ENCODE measurements at regions not wholly inside any gene's neighbourhood (a gene's known extent, or its start where the extent isn't known, plus 50 kb on each side); places are given as distances from the start of the nearest gene placed in this dataset.
"Not testable (repeated sequence)": the region's sequence is repeated elsewhere in the genome, so short reads cannot be mapped to it uniquely, and the experiment has no call there.

GRCh38 chr12:59111851-59112250, 191.5 kb upstream of the LRIG3 start:
- Histone ChIP-seq H3K27me3 (ENCODE audit: insufficient read depth, low read length) (no peaks in the 10 kb centered on the region), H3K9me2 (ENCODE audit: low read depth, low read length) (no peaks in the 10 kb centered on the region), H3F3A (ENCODE audit: insufficient read depth, low read length) (no peaks in the 10 kb centered on the region), H3K4me1 (ENCODE audit: insufficient read depth, low read length, severe bottlenecking) (no peaks in the 10 kb centered on the region), H3K36me3 (ENCODE audit: insufficient read depth, low read length) (no peaks in the 10 kb centered on the region), H3K9ac (ENCODE audit: low read length) (no peak overlapping the region), H3K27ac (ENCODE audit: low read depth, low read length, poor library complexity, severe bottlenecking) (no peak overlapping the region), H3K4me3 (ENCODE audit: low read depth, low read length, poor library complexity, severe bottlenecking) (no peak overlapping the region), H4K20me1 (ENCODE audit: insufficient read depth, low read length) (no peaks in the 10 kb centered on the region), H3K79me2 (ENCODE audit: insufficient read depth, low read length) (no peaks in the 10 kb centered on the region), H3K4me2 (ENCODE audit: low read length) (no peak overlapping the region), H2AFZ (ENCODE audit: low read length) (no peak overlapping the region), H3K9me3 (ENCODE audit: low read length) (no peaks in the 10 kb centered on the region)
- TF ChIP-seq EZH2 (IDR thresholded peaks at IDR 0.05; ENCODE audit: borderline replicate concordance, low read length): no peak
- TF ChIP-seq CTCF (IDR thresholded peaks at IDR 0.05; ENCODE audit: low read length): no peak

- H4K20me1 ChIP-seq (ENCODE audit: insufficient read depth, low read length); H3K36me3 ChIP-seq (ENCODE audit: insufficient read depth, low read length); H3K79me2 ChIP-seq (ENCODE audit: insufficient read depth, low read length); H3K27ac ChIP-seq (ENCODE audit: low read depth, low read length, poor library complexity, severe bottlenecking); H3K9ac ChIP-seq (ENCODE audit: low read length); H3K4me1 ChIP-seq (ENCODE audit: insufficient read depth, low read length, severe bottlenecking); H3K4me3 ChIP-seq (ENCODE audit: low read depth, low read length, poor library complexity, severe bottlenecking); H3K4me2 ChIP-seq (ENCODE audit: low read length); H3F3A ChIP-seq (ENCODE audit: insufficient read depth, low read length); H3K9me2 ChIP-seq (ENCODE audit: low read depth, low read length); H3K9me3 ChIP-seq (ENCODE audit: low read length); H2AFZ ChIP-seq (ENCODE audit: low read length); H3K27me3 ChIP-seq (ENCODE audit: insufficient read depth, low read length): not testable (repeated sequence)
Observed at GRCh38 chr12:59108516-59108915, 188.2 kb upstream of the LRIG3 start.

GRCh38 chr12:59100585-59100984, 180.3 kb upstream of the LRIG3 start:
- TF ChIP-seq EZH2 (IDR thresholded peaks at IDR 0.05; ENCODE audit: borderline replicate concordance, low read length) (no peak), CTCF (IDR thresholded peaks at IDR 0.05; ENCODE audit: low read length) (no peak)
- H3K36me3 ChIP-seq (ENCODE audit: insufficient read depth, low read length): no peaks in the 10 kb centered on the region
- no peak overlapping the region for H3K4me3 ChIP-seq (ENCODE audit: low read depth, low read length, poor library complexity, severe bottlenecking)
- H3K9me3 ChIP-seq (ENCODE audit: low read length): no peaks in the 10 kb centered on the region
- H3K27ac ChIP-seq (ENCODE audit: low read depth, low read length, poor library complexity, severe bottlenecking): no peak overlapping the region
- no peaks in the 10 kb centered on the region for H3K27me3 ChIP-seq (ENCODE audit: insufficient read depth, low read length)
- H3K9ac ChIP-seq (ENCODE audit: low read length): no peak overlapping the region
- H3K4me2 ChIP-seq (ENCODE audit: low read length): no peak overlapping the region
- H3F3A ChIP-seq (ENCODE audit: insufficient read depth, low read length): no peaks in the 10 kb centered on the region
- H3K9me2 ChIP-seq (ENCODE audit: low read depth, low read length): no peaks in the 10 kb centered on the region
- no peaks in the 10 kb centered on the region for H3K79me2 ChIP-seq (ENCODE audit: insufficient read depth, low read length)
- no peak overlapping the region for H2AFZ ChIP-seq (ENCODE audit: low read length)
- H3K4me1 ChIP-seq (ENCODE audit: insufficient read depth, low read length, severe bottlenecking): no peaks in the 10 kb centered on the region
- no peaks in the 10 kb centered on the region for H4K20me1 ChIP-seq (ENCODE audit: insufficient read depth, low read length)

- no peaks in the 10 kb centered on the region for H3K9me3 ChIP-seq (ENCODE audit: low read length)
- no peak overlapping the region for H3K9ac ChIP-seq (ENCODE audit: low read length)
- no peaks in the 10 kb centered on the region for H3K9me2 ChIP-seq (ENCODE audit: low read depth, low read length)
- H3K4me2 ChIP-seq (ENCODE audit: low read length): no peak overlapping the region
- H3K4me3 ChIP-seq (ENCODE audit: low read depth, low read length, poor library complexity, severe bottlenecking): no peak overlapping the region
- H2AFZ ChIP-seq (ENCODE audit: low read length): no peak overlapping the region
- H3K79me2 ChIP-seq (ENCODE audit: insufficient read depth, low read length): no peaks in the 10 kb centered on the region
- H3F3A ChIP-seq (ENCODE audit: insufficient read depth, low read length): no peaks in the 10 kb centered on the region
- TF ChIP-seq EZH2 (IDR thresholded peaks at IDR 0.05; ENCODE audit: borderline replicate concordance, low read length) (no peak), CTCF (IDR thresholded peaks at IDR 0.05; ENCODE audit: low read length) (no peak)
- no peaks in the 10 kb centered on the region for H3K27me3 ChIP-seq (ENCODE audit: insufficient read depth, low read length)
- no peaks in the 10 kb centered on the region for H3K36me3 ChIP-seq (ENCODE audit: insufficient read depth, low read length)
- H4K20me1 ChIP-seq (ENCODE audit: insufficient read depth, low read length): no peaks in the 10 kb centered on the region
- H3K27ac ChIP-seq (ENCODE audit: low read depth, low read length, poor library complexity, severe bottlenecking): no peak overlapping the region
- no peaks in the 10 kb centered on the region for H3K4me1 ChIP-seq (ENCODE audit: insufficient read depth, low read length, severe bottlenecking)
Observed at GRCh38 chr12:59097876-59098275, 177.6 kb upstream of the LRIG3 start.

Measured in OCI-LY1 (cell line).